ENCODE measurements at regions not wholly inside any gene's neighbourhood (a gene's known extent, or its start where the extent isn't known, plus 50 kb on each side); places are given as distances from the start of the nearest gene placed in this dataset.

DNA sequence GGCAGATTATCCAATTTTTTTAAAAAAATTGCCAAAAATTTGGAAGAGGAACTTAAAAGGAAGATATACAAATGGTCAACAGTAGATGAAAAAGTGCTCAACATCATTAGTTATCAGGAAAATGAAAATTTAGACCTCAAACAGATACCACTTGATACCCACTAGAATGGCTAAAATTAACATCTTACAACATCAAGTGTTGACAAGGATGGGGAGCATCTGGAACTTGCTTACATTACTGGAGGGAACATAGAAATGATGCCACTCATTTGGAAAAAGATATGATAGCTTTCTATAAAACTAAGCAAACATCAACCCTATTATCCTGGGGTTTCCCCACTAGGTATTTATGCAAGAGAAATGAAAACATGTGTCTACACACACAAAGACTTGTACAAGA is 284.5 kb upstream of the CHRNA7 start:
- Histone ChIP-seq H3K36me3 (replicated peaks in 1 of 2; ENCODE audit: control insufficient read depth in 2 of 2, insufficient read depth in 2 of 2, low read length in 2 of 2) (no peaks in the 10 kb centered on the region), H3K79me1 (ENCODE audit: low read depth, low read length) (no peaks in the 10 kb centered on the region), H4K91ac (ENCODE audit: low read depth, low read length, poor library complexity) (no peak overlapping the region), H3K14ac (ENCODE audit: low read length) (no peak overlapping the region), H2AFZ (ENCODE audit: low read length) (no peak overlapping the region), H2BK15ac (ENCODE audit: low read length) (no peak overlapping the region), H3K27me3 (ENCODE audit: control insufficient read depth in 3 of 3, insufficient read depth in 3 of 3, low read depth in 1 of 3, low read length in 3 of 3) (no peaks in the 10 kb centered on the region), H3K18ac (ENCODE audit: low read length) (no peak overlapping the region), H3K27ac (replicated peaks; ENCODE audit: low read length) (no peak overlapping the region), H3K4me1 (ENCODE audit: control insufficient read depth in 2 of 2, insufficient read depth in 1 of 2, low read depth in 1 of 2, low read length in 2 of 2) (no peaks in the 10 kb centered on the region), H2BK5ac (ENCODE audit: low read length) (no peak overlapping the region), H2BK120ac (ENCODE audit: low read depth, low read length) (no peak overlapping the region), H3K9ac (ENCODE audit: low read depth, low read length, poor library complexity) (no peak overlapping the region), H2AK5ac (ENCODE audit: low read depth, low read length) (no peak overlapping the region), H3K23ac (ENCODE audit: low read depth, low read length, poor library complexity) (no peak overlapping the region), H2BK12ac (ENCODE audit: low read length) (no peak overlapping the region), H3K9me3 (replicated peaks in 1 of 2; ENCODE audit: control insufficient read depth in 2 of 2, insufficient read depth in 1 of 2, low read depth in 1 of 2, low read length in 2 of 2) (no peaks in the 10 kb centered on the region), H3K4ac (ENCODE audit: low read length) (no peak overlapping the region), H3K4me3 (ENCODE audit: low read length in 2 of 2) (no peak overlapping the region), H3K4me2 (ENCODE audit: insufficient read depth, low read length, poor library complexity, severe bottlenecking) (no peak overlapping the region), H4K8ac (ENCODE audit: low read depth, low read length) (no peak overlapping the region)
- DNase-seq (ENCODE audit: low spot score), result no peak

DNA sequence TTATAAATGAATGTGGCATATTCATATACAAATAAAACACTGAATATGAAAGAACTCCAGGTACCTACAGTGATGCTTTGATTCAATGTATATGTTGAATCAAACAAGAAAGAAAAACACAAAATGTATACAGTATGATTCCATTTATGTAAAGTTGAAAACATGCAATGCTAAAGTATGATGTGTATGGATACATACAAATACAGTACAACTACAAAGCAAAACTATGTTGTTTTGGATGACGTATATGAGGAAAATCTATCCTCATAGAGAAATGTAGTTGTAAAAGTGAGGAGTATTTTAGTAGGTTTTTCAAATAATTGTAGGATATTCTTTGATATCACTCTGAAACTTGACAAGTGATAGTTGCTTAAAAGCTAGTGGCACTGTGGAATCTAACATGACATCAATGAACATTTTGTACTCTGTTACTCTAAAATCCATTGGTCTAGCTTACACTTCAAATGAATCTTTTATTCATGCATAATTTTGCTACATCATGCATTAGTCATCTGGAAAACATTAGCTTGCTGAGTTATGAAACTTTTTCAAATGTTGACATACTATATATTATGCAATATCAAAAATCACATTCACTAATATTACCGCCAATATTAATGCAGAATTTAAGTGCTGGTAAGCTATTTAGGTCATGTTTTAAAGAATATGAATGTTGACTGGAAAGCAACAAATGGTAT is 278.1 kb upstream of the CHRNA7 start:
- no peak overlapping the region for H2BK5ac ChIP-seq (ENCODE audit: low read length)
- no peak overlapping the region for H3K4ac ChIP-seq (ENCODE audit: low read length)
- no peaks in the 10 kb centered on the region for H3K36me3 ChIP-seq (replicated peaks in 1 of 2; ENCODE audit: control insufficient read depth in 2 of 2, insufficient read depth in 2 of 2, low read length in 2 of 2)
- DNase-seq (ENCODE audit: low spot score), result no peak
- H2AFZ ChIP-seq (ENCODE audit: low read length), result no peak overlapping the region
- no peak overlapping the region for H4K91ac ChIP-seq (ENCODE audit: low read depth, low read length, poor library complexity)
- H3K14ac ChIP-seq (ENCODE audit: low read length), result no peak overlapping the region
- WGBS, 2 donors (ENCODE audit: extremely low coverage in 2 of 2, insufficient read length in 2 of 2, insufficient replicate concordance in 1 of 2), result 100% methylated on average over 1 of the region's 2 CpGs; no CpG with 5 or more reads in 1 of the 2 donors
- H2BK15ac ChIP-seq (ENCODE audit: low read length), result no peak overlapping the region
- no peak overlapping the region for H3K9ac ChIP-seq (ENCODE audit: low read depth, low read length, poor library complexity)
- no peak overlapping the region for H2AK5ac ChIP-seq (ENCODE audit: low read depth, low read length)
- no peaks in the 10 kb centered on the region for H3K9me3 ChIP-seq (replicated peaks in 1 of 2; ENCODE audit: control insufficient read depth in 2 of 2, insufficient read depth in 1 of 2, low read depth in 1 of 2, low read length in 2 of 2)
- H2BK120ac ChIP-seq (ENCODE audit: low read depth, low read length), result no peak overlapping the region
- H3K4me3 ChIP-seq (ENCODE audit: low read length in 2 of 2), result no peak overlapping the region
- no peak overlapping the region for H2BK12ac ChIP-seq (ENCODE audit: low read length)
- H4K8ac ChIP-seq (ENCODE audit: low read depth, low read length), result no peak overlapping the region
- no peak overlapping the region for H3K4me2 ChIP-seq (ENCODE audit: insufficient read depth, low read length, poor library complexity, severe bottlenecking)
- H3K18ac ChIP-seq (ENCODE audit: low read length), result no peak overlapping the region
- H3K79me1 ChIP-seq (ENCODE audit: low read depth, low read length), result no peaks in the 10 kb centered on the region
- no peaks in the 10 kb centered on the region for H3K27me3 ChIP-seq (ENCODE audit: control insufficient read depth in 3 of 3, insufficient read depth in 3 of 3, low read depth in 1 of 3, low read length in 3 of 3)
- H3K4me1 ChIP-seq (ENCODE audit: control insufficient read depth in 2 of 2, insufficient read depth in 1 of 2, low read depth in 1 of 2, low read length in 2 of 2), result no peaks in the 10 kb centered on the region
- no peak overlapping the region for H3K27ac ChIP-seq (replicated peaks; ENCODE audit: low read length)
- no peak overlapping the region for H3K23ac ChIP-seq (ENCODE audit: low read depth, low read length, poor library complexity)

DNA sequence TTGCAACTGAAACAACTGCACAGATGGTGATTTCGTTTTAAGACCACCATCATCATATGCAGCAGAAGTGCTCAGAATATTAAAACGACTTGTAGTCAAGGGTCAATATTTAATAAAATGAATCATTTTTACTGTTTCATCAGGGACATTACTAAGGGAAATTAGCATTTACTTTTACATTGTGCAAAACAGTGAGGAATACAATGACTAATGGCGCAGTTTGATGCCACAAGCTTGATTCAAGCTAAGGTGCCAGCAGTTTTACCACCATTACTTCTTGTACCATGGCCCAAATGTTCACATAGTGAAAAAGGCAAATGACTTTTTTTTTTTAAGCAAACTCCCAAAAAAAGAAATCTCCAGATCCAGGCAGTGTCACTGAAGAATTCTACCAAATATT is 277.4 kb upstream of the CHRNA7 start:
- Histone ChIP-seq H3K23ac (ENCODE audit: low read depth, low read length, poor library complexity) (no peak overlapping the region), H3K9ac (ENCODE audit: low read depth, low read length, poor library complexity) (no peak overlapping the region), H2BK5ac (ENCODE audit: low read length) (no peak overlapping the region), H3K27me3 (ENCODE audit: control insufficient read depth in 3 of 3, insufficient read depth in 3 of 3, low read depth in 1 of 3, low read length in 3 of 3) (no peaks in the 10 kb centered on the region), H3K9me3 (replicated peaks in 1 of 2; ENCODE audit: control insufficient read depth in 2 of 2, insufficient read depth in 1 of 2, low read depth in 1 of 2, low read length in 2 of 2) (no peaks in the 10 kb centered on the region), H3K4me1 (ENCODE audit: control insufficient read depth in 2 of 2, insufficient read depth in 1 of 2, low read depth in 1 of 2, low read length in 2 of 2) (no peaks in the 10 kb centered on the region), H3K4me2 (ENCODE audit: insufficient read depth, low read length, poor library complexity, severe bottlenecking) (no peak overlapping the region), H3K79me1 (ENCODE audit: low read depth, low read length) (no peaks in the 10 kb centered on the region), H2BK12ac (ENCODE audit: low read length) (no peak overlapping the region), H3K4me3 (ENCODE audit: low read length in 2 of 2) (no peak overlapping the region), H3K27ac (replicated peaks; ENCODE audit: low read length) (no peak overlapping the region), H3K18ac (ENCODE audit: low read length) (no peak overlapping the region), H2AFZ (ENCODE audit: low read length) (no peak overlapping the region), H3K36me3 (replicated peaks in 1 of 2; ENCODE audit: control insufficient read depth in 2 of 2, insufficient read depth in 2 of 2, low read length in 2 of 2) (no peaks in the 10 kb centered on the region), H2BK15ac (ENCODE audit: low read length) (no peak overlapping the region), H3K4ac (ENCODE audit: low read length) (no peak overlapping the region), H4K8ac (ENCODE audit: low read depth, low read length) (no peak overlapping the region), H2AK5ac (ENCODE audit: low read depth, low read length) (no peak overlapping the region), H3K14ac (ENCODE audit: low read length) (no peak overlapping the region), H4K91ac (ENCODE audit: low read depth, low read length, poor library complexity) (no peak overlapping the region), H2BK120ac (ENCODE audit: low read depth, low read length) (no peak overlapping the region)
- DNase-seq (ENCODE audit: low spot score), result no peak
- no CpG with 5 or more reads among the region's 3 CpGs for WGBS, 2 donors (ENCODE audit: extremely low coverage in 2 of 2, insufficient read length in 2 of 2, insufficient replicate concordance in 1 of 2)

DNA sequence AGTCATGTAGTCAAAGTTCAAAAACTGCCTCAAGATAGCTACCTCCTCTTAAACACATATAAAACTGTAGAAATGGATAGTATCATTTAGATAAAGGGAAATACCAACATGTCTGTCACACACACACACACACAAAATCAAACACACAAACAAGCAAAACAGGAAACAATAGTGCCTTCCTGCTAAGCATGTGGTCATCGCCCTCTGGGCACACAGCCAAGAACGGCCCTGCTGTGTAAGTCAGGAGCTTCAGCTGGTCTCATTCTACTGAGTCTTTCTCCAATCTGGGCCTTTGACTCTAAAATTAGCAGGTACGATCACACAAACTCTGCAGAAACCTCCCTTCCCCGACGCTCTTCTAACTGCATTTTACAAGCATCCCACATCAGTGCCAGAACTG is 272.2 kb upstream of the CHRNA7 start:
- H4K8ac ChIP-seq (ENCODE audit: low read depth, low read length), result no peak overlapping the region
- no peak for DNase-seq (ENCODE audit: low spot score)
- H4K91ac ChIP-seq (ENCODE audit: low read depth, low read length, poor library complexity), result no peak overlapping the region
- no peak overlapping the region for H2BK5ac ChIP-seq (ENCODE audit: low read length)
- no peak overlapping the region for H3K14ac ChIP-seq (ENCODE audit: low read length)
- no peak overlapping the region for H2AK5ac ChIP-seq (ENCODE audit: low read depth, low read length)
- H2AFZ ChIP-seq (ENCODE audit: low read length), result no peak overlapping the region
- H3K27me3 ChIP-seq (ENCODE audit: control insufficient read depth in 3 of 3, insufficient read depth in 3 of 3, low read depth in 1 of 3, low read length in 3 of 3), result no peaks in the 10 kb centered on the region
- no peak overlapping the region for H3K23ac ChIP-seq (ENCODE audit: low read depth, low read length, poor library complexity)
- H3K9ac ChIP-seq (ENCODE audit: low read depth, low read length, poor library complexity), result no peak overlapping the region
- H3K27ac ChIP-seq (replicated peaks; ENCODE audit: low read length), result no peak overlapping the region
- no peaks in the 10 kb centered on the region for H3K9me3 ChIP-seq (replicated peaks in 1 of 2; ENCODE audit: control insufficient read depth in 2 of 2, insufficient read depth in 1 of 2, low read depth in 1 of 2, low read length in 2 of 2)
- no peak overlapping the region for H3K4me3 ChIP-seq (ENCODE audit: low read length in 2 of 2)
- H3K79me1 ChIP-seq (ENCODE audit: low read depth, low read length), result no peaks in the 10 kb centered on the region
- no peaks in the 10 kb centered on the region for H3K4me1 ChIP-seq (ENCODE audit: control insufficient read depth in 2 of 2, insufficient read depth in 1 of 2, low read depth in 1 of 2, low read length in 2 of 2)
- no peak overlapping the region for H3K4me2 ChIP-seq (ENCODE audit: insufficient read depth, low read length, poor library complexity, severe bottlenecking)
- no peak overlapping the region for H3K4ac ChIP-seq (ENCODE audit: low read length)
- H2BK15ac ChIP-seq (ENCODE audit: low read length), result no peak overlapping the region
- H3K18ac ChIP-seq (ENCODE audit: low read length), result no peak overlapping the region
- H2BK120ac ChIP-seq (ENCODE audit: low read depth, low read length), result no peak overlapping the region
- no CpG with 5 or more reads among the region's 5 CpGs for WGBS, 2 donors (ENCODE audit: extremely low coverage in 2 of 2, insufficient read length in 2 of 2, insufficient replicate concordance in 1 of 2)
- H3K36me3 ChIP-seq (replicated peaks in 1 of 2; ENCODE audit: control insufficient read depth in 2 of 2, insufficient read depth in 2 of 2, low read length in 2 of 2), result no peaks in the 10 kb centered on the region
- H2BK12ac ChIP-seq (ENCODE audit: low read length), result no peak overlapping the region
